Right lobe of liver (tissue), 4 donors: ENCODE measurements at regions not wholly inside any gene's neighbourhood (a gene's known extent, or its start where the extent isn't known, plus 50 kb on each side); places are given as distances from the start of the nearest gene placed in this dataset.

Experiments
- POLR2A ChIP-seq: fragments of 450-650 bp; IDR thresholded peaks from one replicate; pipeline ENCODE4 v1.6.1; 2017; ENCODE audit warnings: antibody characterized with exemption, mild to moderate bottlenecking
- TF ChIP-seq, protein P1 (sequence below), 4 donors: fragments of 200-600 bp in 3 of 4; fragments of 450-650 bp in 1 of 4; IDR thresholded peaks; one replicate each; pipeline versions ENCODE4 v1.5.1 to v1.8.0; 2016 to 2022; ENCODE audit warnings: antibody characterized with exemption in 4 of 4, mild to moderate bottlenecking in 2 of 4
- donor health status: DM: no; HTN: no; CAD: no.
- donor health status: DM: no; HTN: no; CAD: no.
- donor health status: DM: no; HTN: yes; CAD: no.

DNA sequence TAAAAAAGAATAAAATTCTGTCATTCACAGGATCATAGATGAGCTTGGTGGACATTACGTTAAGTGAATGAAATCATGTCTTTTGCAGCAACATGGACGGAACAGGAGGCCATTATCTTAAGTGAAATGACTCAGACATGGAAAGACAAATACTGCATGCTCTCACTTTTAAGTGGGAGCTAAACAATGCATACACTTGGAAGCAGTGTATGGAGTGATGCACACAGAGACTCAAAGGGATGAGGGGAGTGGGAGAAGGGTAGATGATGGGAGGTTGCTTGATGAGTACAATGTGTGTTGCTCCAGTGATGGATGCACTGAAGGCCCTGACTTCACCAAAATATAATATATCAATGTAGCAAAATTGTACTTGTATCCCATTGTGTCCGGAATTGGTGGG lies 293.4 kb downstream of the CD109 start:
- TF ChIP-seq, protein P1, sequence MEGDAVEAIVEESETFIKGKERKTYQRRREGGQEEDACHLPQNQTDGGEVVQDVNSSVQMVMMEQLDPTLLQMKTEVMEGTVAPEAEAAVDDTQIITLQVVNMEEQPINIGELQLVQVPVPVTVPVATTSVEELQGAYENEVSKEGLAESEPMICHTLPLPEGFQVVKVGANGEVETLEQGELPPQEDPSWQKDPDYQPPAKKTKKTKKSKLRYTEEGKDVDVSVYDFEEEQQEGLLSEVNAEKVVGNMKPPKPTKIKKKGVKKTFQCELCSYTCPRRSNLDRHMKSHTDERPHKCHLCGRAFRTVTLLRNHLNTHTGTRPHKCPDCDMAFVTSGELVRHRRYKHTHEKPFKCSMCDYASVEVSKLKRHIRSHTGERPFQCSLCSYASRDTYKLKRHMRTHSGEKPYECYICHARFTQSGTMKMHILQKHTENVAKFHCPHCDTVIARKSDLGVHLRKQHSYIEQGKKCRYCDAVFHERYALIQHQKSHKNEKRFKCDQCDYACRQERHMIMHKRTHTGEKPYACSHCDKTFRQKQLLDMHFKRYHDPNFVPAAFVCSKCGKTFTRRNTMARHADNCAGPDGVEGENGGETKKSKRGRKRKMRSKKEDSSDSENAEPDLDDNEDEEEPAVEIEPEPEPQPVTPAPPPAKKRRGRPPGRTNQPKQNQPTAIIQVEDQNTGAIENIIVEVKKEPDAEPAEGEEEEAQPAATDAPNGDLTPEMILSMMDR (IDR thresholded peaks at IDR 0.05) = no peak
- no peak for TF ChIP-seq POLR2A
